ENCODE measurements at regions not wholly inside any gene's neighbourhood (a gene's known extent, or its start where the extent isn't known, plus 50 kb on each side); places are given as distances from the start of the nearest gene placed in this dataset.

- TF ChIP-seq CTCF (IDR thresholded peaks at IDR 0.05; ENCODE audit: insufficient read depth, low read depth, low read length) (no peak), EZH2 (IDR thresholded peaks at IDR 0.05; ENCODE audit: insufficient read depth, low read length) (no peak)
Observed at GRCh38 chr5:4873652-4874051, 266.5 kb upstream of the ADAMTS16 start.
